OCI-LY3 (cell line): ENCODE measurements at regions not wholly inside any gene's neighbourhood (a gene's known extent, or its start where the extent isn't known, plus 50 kb on each side); places are given as distances from the start of the nearest gene placed in this dataset.

Experiments
- H2AFZ ChIP-seq: fragments of 200-600, 300-600 bp; shearing (Covaris generic); 2 replicates; pipeline ENCODE4 v1.6.0; 2014; ENCODE audit warnings: antibody characterized with exemption, low read depth, low read length
- H3K27ac ChIP-seq: fragments of 200-600, 300-600 bp; sonication (generic); 2 replicates; pipeline ENCODE4 v1.5.1; 2014; ENCODE audit warnings: mild to moderate bottlenecking, low read length, moderate library complexity, mixed read lengths
- H3K27me3 ChIP-seq: fragments of 200-600, 300-600 bp; sonication (generic); 2 replicates; pipeline ENCODE4 v1.6.1; 2014; ENCODE audit warnings: low read depth, low read length, mixed read lengths
- H3K36me3 ChIP-seq: fragments of 200-600, 300-600 bp; sonication (generic); replicated peaks from 2 replicates; pipeline ENCODE3; 2014; ENCODE audit warnings: low read depth, low read length, mixed read lengths
- H3K4me1 ChIP-seq: fragments of 300-600, 200-600 bp; sonication (generic); 2 replicates; pipeline ENCODE4 v1.6.1; 2014; ENCODE audit warnings: low read length, mixed read lengths
- H3K4me2 ChIP-seq: fragments of 200-600, 300-600 bp; sonication (generic); 2 replicates; pipeline ENCODE4 v1.6.1; 2014; ENCODE audit warnings: low read length, mixed read lengths
- H3K4me3 ChIP-seq: fragments of 300-600, 200-600 bp; sonication (generic); 2 replicates; pipeline ENCODE4 v1.5.1; 2014; ENCODE audit warnings: antibody characterized with exemption, mild to moderate bottlenecking, low read length, moderate library complexity
- H3K79me2 ChIP-seq: fragments of 300-600, 200-600 bp; shearing (Covaris generic); 2 replicates; pipeline ENCODE4 v1.6.1; 2014; ENCODE audit warnings: mild to moderate bottlenecking, low read length, mixed read lengths
- H3K9ac ChIP-seq: fragments of 300-600, 200-600 bp; shearing (Covaris generic); 2 replicates; pipeline ENCODE4 v1.6.0; 2014; ENCODE audit warnings: mild to moderate bottlenecking, low read length, moderate library complexity
- H3K9me3 ChIP-seq: fragments of 200-600, 300-600 bp; shearing (Covaris generic); 2 replicates; pipeline ENCODE4 v1.6.1; 2014; ENCODE audit warnings: low read length, mixed read lengths; ENCODE audit not compliant: insufficient read depth
- H4K20me1 ChIP-seq: fragments of 200-600, 300-600 bp; sonication (generic); 2 replicates; pipeline ENCODE4 v1.6.1; 2016; ENCODE audit warnings: low read length, mixed read lengths; ENCODE audit not compliant: insufficient read depth
- CTCF ChIP-seq: fragments of 200-600, 300-600 bp; sonication (generic); IDR thresholded peaks from 2 replicates; pipeline ENCODE4 v1.5.1; 2014; ENCODE audit warnings: antibody characterized with exemption, low read length, low read depth
- EZH2phosphoT487 ChIP-seq: fragments of 200-600 bp; shearing (Covaris generic); IDR thresholded peaks from 2 replicates; pipeline ENCODE4 v1.6.1; 2018; ENCODE audit warnings: antibody characterized with exemption, mixed run types, low read depth

GRCh38 chr3:84292128-84292527 is 666.7 kb upstream of the CADM2 start:
- Histone ChIP-seq H3K27me3 (no peaks in the 10 kb centered on the region), H4K20me1 (no peaks in the 10 kb centered on the region), H3K27ac (no peak overlapping the region), H3K9ac (no peak overlapping the region), H3K9me3 (no peaks in the 10 kb centered on the region), H3K79me2 (no peaks in the 10 kb centered on the region), H3K36me3 (no peaks in the 10 kb centered on the region), H3K4me2 (no peak overlapping the region), H2AFZ (no peak overlapping the region), H3K4me3 (no peak overlapping the region), H3K4me1 (0 out of 2 replicates have a peak, but pooled peaks cover 5% of the 10 kb centered on the region)
- TF ChIP-seq EZH2phosphoT487, result no peak
- TF ChIP-seq CTCF, result no peak

- H3K27me3 ChIP-seq, result no peaks in the 10 kb centered on the region
- no peaks in the 10 kb centered on the region for H3K79me2 ChIP-seq
- no peaks in the 10 kb centered on the region for H3K36me3 ChIP-seq
- no peaks in the 10 kb centered on the region for H4K20me1 ChIP-seq
- no peak overlapping the region for H3K4me3 ChIP-seq
- no peaks in the 10 kb centered on the region for H3K4me1 ChIP-seq
- H3K9ac ChIP-seq, result no peak overlapping the region
- no peak overlapping the region for H2AFZ ChIP-seq
- no peak overlapping the region for H3K4me2 ChIP-seq
- TF ChIP-seq EZH2phosphoT487 (no peak), CTCF (no peak)
- H3K27ac ChIP-seq, result no peak overlapping the region
- no peaks in the 10 kb centered on the region for H3K9me3 ChIP-seq
These were observed 659.5 kb upstream of the CADM2 start for GRCh38 chr3:84299329-84299728.

GRCh38 chr3:84304214-84304613 is 654.6 kb upstream of the CADM2 start:
- H3K36me3 ChIP-seq, result no peaks in the 10 kb centered on the region
- H3K27ac ChIP-seq, result no peak overlapping the region
- no peak overlapping the region for H2AFZ ChIP-seq
- no peaks in the 10 kb centered on the region for H3K4me1 ChIP-seq
- H3K4me3 ChIP-seq, result no peak overlapping the region
- H3K27me3 ChIP-seq, result no peaks in the 10 kb centered on the region
- no peak overlapping the region for H3K9ac ChIP-seq
- no peaks in the 10 kb centered on the region for H3K9me3 ChIP-seq
- H3K4me2 ChIP-seq, result no peak overlapping the region
- no peaks in the 10 kb centered on the region for H4K20me1 ChIP-seq
- no peaks in the 10 kb centered on the region for H3K79me2 ChIP-seq
- TF ChIP-seq CTCF, result no peak
- no peak for TF ChIP-seq EZH2phosphoT487

- Histone ChIP-seq H3K4me2 (no peak overlapping the region), H3K4me3 (no peak overlapping the region), H2AFZ (no peak overlapping the region), H3K36me3 (no peaks in the 10 kb centered on the region), H3K79me2 (no peaks in the 10 kb centered on the region), H4K20me1 (no peaks in the 10 kb centered on the region), H3K27me3 (no peaks in the 10 kb centered on the region), H3K9ac (no peak overlapping the region), H3K27ac (no peak overlapping the region), H3K9me3 (no peaks in the 10 kb centered on the region), H3K4me1 (no peaks in the 10 kb centered on the region)
- TF ChIP-seq CTCF (no peak), EZH2phosphoT487 (no peak)
These were observed 651.5 kb upstream of the CADM2 start for GRCh38 chr3:84307339-84307738.
